ENCODE measurements at regions not wholly inside any gene's neighbourhood (a gene's known extent, or its start where the extent isn't known, plus 50 kb on each side); places are given as distances from the start of the nearest gene placed in this dataset.
"Not testable (repeated sequence)": the region's sequence is repeated elsewhere in the genome, so short reads cannot be mapped to it uniquely, and the experiment has no call there.

GRCh38 chr14:106355881-106356642 is 829.7 kb downstream of the TMEM121 start:
- not testable (repeated sequence) for TF ChIP-seq CTCF, POLR2A (IDR thresholded peaks at IDR 0.05)
